ENCODE measurements at regions not wholly inside any gene's neighbourhood (a gene's known extent, or its start where the extent isn't known, plus 50 kb on each side); places are given as distances from the start of the nearest gene placed in this dataset.

DNA sequence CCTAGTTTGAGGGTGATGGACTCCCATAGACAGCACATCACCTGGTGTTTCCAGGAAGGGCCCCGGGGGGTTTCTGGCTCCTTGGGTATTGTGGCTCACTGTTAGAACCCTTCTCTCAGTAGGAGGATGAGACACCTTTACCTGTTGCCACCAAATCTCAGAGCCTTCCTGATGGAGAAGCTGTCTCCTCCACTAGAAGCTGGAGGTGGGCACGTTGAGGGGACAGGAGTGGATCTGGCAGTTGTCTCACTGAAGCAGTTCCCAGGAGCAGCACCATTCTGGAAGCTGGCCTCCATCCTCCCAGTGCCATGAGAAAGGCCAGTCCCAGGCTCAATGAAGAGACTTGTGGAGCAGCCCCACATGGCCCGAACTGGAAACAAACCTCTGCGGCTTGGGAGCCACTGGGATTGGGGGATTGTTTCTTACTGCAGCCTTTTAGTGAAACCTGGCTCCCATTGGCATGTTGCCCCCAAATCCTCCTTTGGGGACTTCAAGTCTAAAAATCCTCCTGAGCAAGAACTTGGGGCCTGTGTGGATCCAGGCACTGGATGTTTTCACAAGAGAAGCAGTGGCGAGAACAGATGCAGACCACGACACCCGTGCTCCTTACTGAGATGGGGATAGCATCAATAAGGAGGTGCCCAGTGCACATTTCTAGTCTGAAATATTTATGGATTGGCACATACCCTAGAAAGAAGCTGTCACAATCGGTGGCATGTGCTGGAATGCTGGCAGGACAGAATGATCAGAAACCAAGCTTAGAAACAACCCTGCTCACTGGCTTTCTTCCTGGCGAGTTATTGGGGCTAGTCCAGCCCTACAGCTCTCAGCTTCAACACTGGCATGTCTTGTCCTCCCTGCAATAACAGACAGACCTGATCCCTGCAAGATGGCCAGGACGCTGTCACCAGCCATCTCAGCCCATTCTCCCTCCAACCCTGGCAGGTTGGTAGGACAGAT is 223.7 kb upstream of the AJAP1 start:
- H3K4me1 ChIP-seq (ENCODE audit: control insufficient read depth, low read length): no peaks in the 10 kb centered on the region
- no peak overlapping the region for H3K4me2 ChIP-seq (ENCODE audit: low read length)
- H3K27ac ChIP-seq (ENCODE audit: low read depth, low read length): no peak overlapping the region
- no peaks in the 10 kb centered on the region for H3K27me3 ChIP-seq (ENCODE audit: control insufficient read depth, low read length)
- H3K9me2 ChIP-seq (replicated peaks; ENCODE audit: control insufficient read depth, low read length): no peaks in the 10 kb centered on the region
- no peaks in the 10 kb centered on the region for H3K9me3 ChIP-seq (ENCODE audit: control insufficient read depth, insufficient read depth, low read length)
- no peaks in the 10 kb centered on the region for H3K36me3 ChIP-seq (ENCODE audit: control insufficient read depth, low read length)
- no peaks in the 10 kb centered on the region for H3K79me2 ChIP-seq (ENCODE audit: control insufficient read depth, low read length)
- H4K20me1 ChIP-seq (ENCODE audit: control insufficient read depth, insufficient read depth, low read depth, low read length): no peaks in the 10 kb centered on the region
- TF ChIP-seq EZH2phosphoT487 (IDR thresholded peaks at IDR 0.05; ENCODE audit: borderline replicate concordance, low read length): no peak
- TF ChIP-seq, protein P1, sequence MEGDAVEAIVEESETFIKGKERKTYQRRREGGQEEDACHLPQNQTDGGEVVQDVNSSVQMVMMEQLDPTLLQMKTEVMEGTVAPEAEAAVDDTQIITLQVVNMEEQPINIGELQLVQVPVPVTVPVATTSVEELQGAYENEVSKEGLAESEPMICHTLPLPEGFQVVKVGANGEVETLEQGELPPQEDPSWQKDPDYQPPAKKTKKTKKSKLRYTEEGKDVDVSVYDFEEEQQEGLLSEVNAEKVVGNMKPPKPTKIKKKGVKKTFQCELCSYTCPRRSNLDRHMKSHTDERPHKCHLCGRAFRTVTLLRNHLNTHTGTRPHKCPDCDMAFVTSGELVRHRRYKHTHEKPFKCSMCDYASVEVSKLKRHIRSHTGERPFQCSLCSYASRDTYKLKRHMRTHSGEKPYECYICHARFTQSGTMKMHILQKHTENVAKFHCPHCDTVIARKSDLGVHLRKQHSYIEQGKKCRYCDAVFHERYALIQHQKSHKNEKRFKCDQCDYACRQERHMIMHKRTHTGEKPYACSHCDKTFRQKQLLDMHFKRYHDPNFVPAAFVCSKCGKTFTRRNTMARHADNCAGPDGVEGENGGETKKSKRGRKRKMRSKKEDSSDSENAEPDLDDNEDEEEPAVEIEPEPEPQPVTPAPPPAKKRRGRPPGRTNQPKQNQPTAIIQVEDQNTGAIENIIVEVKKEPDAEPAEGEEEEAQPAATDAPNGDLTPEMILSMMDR (IDR thresholded peaks at IDR 0.05; ENCODE audit: low read depth, low read length, poor library complexity, severe bottlenecking): no peak
- no peaks in the 10 kb centered on the region for H3F3A ChIP-seq (ENCODE audit: control insufficient read depth, insufficient read depth)
- no peak overlapping the region for H3K4me3 ChIP-seq (ENCODE audit: low read length)

DNA sequence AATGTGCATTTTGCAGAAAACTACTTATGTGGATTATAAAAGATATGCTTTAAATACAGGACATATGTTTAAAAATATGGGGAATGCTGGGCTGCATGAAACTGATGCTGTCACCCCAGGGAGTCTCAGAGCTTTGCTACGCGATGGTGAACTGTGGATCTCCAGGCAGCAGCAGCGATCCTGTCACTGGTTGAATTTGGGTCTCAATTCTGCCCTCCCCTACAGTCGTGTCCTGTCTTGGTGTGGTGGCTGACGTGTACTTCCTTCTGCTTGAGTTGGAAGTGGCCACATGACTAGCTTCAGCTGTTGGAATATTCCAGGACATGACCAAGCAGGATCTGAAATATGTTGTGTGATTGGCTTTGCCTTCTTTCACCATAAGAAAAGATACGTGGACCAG is 222.9 kb upstream of the AJAP1 start:
- H3K4me3 ChIP-seq (ENCODE audit: low read length): no peak overlapping the region
- TF ChIP-seq, protein P1 (IDR thresholded peaks at IDR 0.05; ENCODE audit: low read depth, low read length, poor library complexity, severe bottlenecking): no peak
- TF ChIP-seq EZH2phosphoT487 (IDR thresholded peaks at IDR 0.05; ENCODE audit: borderline replicate concordance, low read length): no peak
- H3K4me1 ChIP-seq (ENCODE audit: control insufficient read depth, low read length): no peaks in the 10 kb centered on the region
- no peak overlapping the region for H3K27ac ChIP-seq (ENCODE audit: low read depth, low read length)
- no peak overlapping the region for H3K4me2 ChIP-seq (ENCODE audit: low read length)
- H3F3A ChIP-seq (ENCODE audit: control insufficient read depth, insufficient read depth): no peaks in the 10 kb centered on the region
- no peaks in the 10 kb centered on the region for H3K36me3 ChIP-seq (ENCODE audit: control insufficient read depth, low read length)
- H3K9me2 ChIP-seq (replicated peaks; ENCODE audit: control insufficient read depth, low read length): no peaks in the 10 kb centered on the region
- H4K20me1 ChIP-seq (ENCODE audit: control insufficient read depth, insufficient read depth, low read depth, low read length): no peaks in the 10 kb centered on the region
- no peaks in the 10 kb centered on the region for H3K27me3 ChIP-seq (ENCODE audit: control insufficient read depth, low read length)
- H3K79me2 ChIP-seq (ENCODE audit: control insufficient read depth, low read length): no peaks in the 10 kb centered on the region
- H3K9me3 ChIP-seq (ENCODE audit: control insufficient read depth, insufficient read depth, low read length): no peaks in the 10 kb centered on the region

DNA sequence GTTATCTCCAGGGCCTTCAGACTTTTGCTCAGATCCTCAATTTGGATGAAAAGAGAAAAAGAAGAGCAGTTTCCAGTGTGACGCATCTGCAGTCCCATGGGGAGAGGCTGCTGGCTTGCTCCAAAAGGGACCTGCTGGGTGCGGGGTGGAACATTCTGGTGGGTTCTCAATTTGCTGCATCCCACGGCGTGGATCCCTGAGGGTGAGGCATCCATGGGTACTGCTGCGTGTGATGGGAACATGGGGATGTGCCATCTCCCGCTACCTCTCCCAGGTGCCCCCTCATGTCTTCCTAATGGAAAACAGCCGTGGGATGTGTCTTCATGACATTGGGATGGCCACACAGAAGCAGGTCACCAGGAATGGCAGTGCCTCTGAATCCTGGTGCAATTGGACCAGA is 221.3 kb upstream of the AJAP1 start:
- H3K36me3 ChIP-seq (ENCODE audit: control insufficient read depth, low read length): no peaks in the 10 kb centered on the region
- no peak for TF ChIP-seq EZH2phosphoT487 (IDR thresholded peaks at IDR 0.05; ENCODE audit: borderline replicate concordance, low read length)
- TF ChIP-seq, protein P1 (IDR thresholded peaks at IDR 0.05; ENCODE audit: low read depth, low read length, poor library complexity, severe bottlenecking): no peak

More for the DNA sequence above, 221.3 kb upstream of the AJAP1 start:
- H3K9me2 ChIP-seq (replicated peaks; ENCODE audit: control insufficient read depth, low read length): no peaks in the 10 kb centered on the region
- H3F3A ChIP-seq (ENCODE audit: control insufficient read depth, insufficient read depth): no peaks in the 10 kb centered on the region
- H3K27me3 ChIP-seq (ENCODE audit: control insufficient read depth, low read length): no peaks in the 10 kb centered on the region
- no peaks in the 10 kb centered on the region for H3K4me1 ChIP-seq (ENCODE audit: control insufficient read depth, low read length)
- no peaks in the 10 kb centered on the region for H4K20me1 ChIP-seq (ENCODE audit: control insufficient read depth, insufficient read depth, low read depth, low read length)
- H3K9me3 ChIP-seq (ENCODE audit: control insufficient read depth, insufficient read depth, low read length): no peaks in the 10 kb centered on the region
- H3K4me3 ChIP-seq (ENCODE audit: low read length): no peak overlapping the region
- no peak overlapping the region for H3K27ac ChIP-seq (ENCODE audit: low read depth, low read length)
- no peak overlapping the region for H3K4me2 ChIP-seq (ENCODE audit: low read length)
- H3K79me2 ChIP-seq (ENCODE audit: control insufficient read depth, low read length): no peaks in the 10 kb centered on the region

All from DOHH2 (cell line).